ENCODE measurements at regions not wholly inside any gene's neighbourhood (a gene's known extent, or its start where the extent isn't known, plus 50 kb on each side); places are given as distances from the start of the nearest gene placed in this dataset.

DNA sequence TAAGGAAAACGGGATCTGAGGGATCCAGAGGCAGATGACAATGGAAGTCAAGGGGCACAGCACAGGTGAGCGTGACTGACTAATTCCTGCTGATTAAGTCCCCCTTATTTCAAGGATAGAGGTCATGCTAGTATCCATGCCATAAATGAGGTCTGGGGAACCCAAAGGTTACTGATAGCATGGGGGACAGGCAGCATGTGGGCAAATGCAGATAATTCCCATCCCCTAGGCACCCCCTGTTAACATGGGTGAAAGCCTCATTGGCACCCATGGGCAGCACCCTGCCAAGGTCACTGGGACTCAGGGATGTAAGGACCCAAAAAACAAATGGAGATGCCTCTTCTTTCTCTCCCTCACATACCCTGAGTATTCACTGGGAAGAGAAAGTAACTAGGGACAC, 139.7 kb downstream of the WDR11 start:
- TF ChIP-seq, protein P1, sequence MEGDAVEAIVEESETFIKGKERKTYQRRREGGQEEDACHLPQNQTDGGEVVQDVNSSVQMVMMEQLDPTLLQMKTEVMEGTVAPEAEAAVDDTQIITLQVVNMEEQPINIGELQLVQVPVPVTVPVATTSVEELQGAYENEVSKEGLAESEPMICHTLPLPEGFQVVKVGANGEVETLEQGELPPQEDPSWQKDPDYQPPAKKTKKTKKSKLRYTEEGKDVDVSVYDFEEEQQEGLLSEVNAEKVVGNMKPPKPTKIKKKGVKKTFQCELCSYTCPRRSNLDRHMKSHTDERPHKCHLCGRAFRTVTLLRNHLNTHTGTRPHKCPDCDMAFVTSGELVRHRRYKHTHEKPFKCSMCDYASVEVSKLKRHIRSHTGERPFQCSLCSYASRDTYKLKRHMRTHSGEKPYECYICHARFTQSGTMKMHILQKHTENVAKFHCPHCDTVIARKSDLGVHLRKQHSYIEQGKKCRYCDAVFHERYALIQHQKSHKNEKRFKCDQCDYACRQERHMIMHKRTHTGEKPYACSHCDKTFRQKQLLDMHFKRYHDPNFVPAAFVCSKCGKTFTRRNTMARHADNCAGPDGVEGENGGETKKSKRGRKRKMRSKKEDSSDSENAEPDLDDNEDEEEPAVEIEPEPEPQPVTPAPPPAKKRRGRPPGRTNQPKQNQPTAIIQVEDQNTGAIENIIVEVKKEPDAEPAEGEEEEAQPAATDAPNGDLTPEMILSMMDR (IDR thresholded peaks at IDR 0.05), result no peak
- no peak for TF ChIP-seq POLR2A (IDR thresholded peaks at IDR 0.05)
- no peak for DNase-seq
- intact Hi-C loops (cut with DNase I), result no loop called here
- Histone ChIP-seq H3K4me3 (no peak overlapping the region), H3K9me3 (peaks cover 0 to 13% (median 9%) of the 10 kb centered on the region in 3 donors), H3K36me3 (no peaks in the 10 kb centered on the region), H3K27me3 (no peaks in the 10 kb centered on the region), H3K4me1 (no peaks in the 10 kb centered on the region), H3K27ac (no peak overlapping the region)
- 71 to 85% methylated on average over 2 of the region's 2 CpGs for WGBS, 2 donors

DNA sequence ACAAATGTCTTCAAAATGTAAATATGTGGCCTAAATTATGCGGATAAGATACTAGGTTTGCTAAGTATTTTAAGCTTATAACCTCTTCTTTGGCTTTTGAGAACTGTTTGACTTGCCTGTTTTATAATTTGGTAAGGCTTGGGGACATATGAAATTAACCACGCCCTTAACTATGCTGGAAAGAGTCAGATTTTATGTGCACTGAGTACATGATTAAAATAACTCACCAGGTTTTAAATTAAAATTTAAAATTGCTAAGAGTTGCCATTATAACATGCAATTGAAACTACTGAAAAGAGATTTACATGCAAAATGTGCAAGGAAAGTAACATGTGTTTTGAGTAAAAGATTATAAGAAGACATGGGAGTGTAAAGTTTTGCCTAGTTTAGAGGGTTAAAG, 141.9 kb downstream of the WDR11 start:
- TF ChIP-seq, protein P1 (IDR thresholded peaks at IDR 0.05), result no peak
- TF ChIP-seq POLR2A (IDR thresholded peaks at IDR 0.05), result no peak
- peaks cover 0 to 8% (median 0%) of the 10 kb centered on the region in 3 donors for H3K4me1 ChIP-seq
- H3K4me3 ChIP-seq, result no peak overlapping the region
- DNase-seq, result no peak
- intact Hi-C loops (cut with DNase I), result no loop called here
- peaks cover 0 to 13% (median 9%) of the 10 kb centered on the region in 3 donors for H3K9me3 ChIP-seq
- H3K36me3 ChIP-seq, result no peaks in the 10 kb centered on the region
- H3K27me3 ChIP-seq, result peaks cover 0 to 3% (median 0%) of the 10 kb centered on the region in 4 donors
- no peak overlapping the region for H3K27ac ChIP-seq
- 87 to 94% methylated on average over 2 of the region's 2 CpGs for WGBS, 2 donors

DNA sequence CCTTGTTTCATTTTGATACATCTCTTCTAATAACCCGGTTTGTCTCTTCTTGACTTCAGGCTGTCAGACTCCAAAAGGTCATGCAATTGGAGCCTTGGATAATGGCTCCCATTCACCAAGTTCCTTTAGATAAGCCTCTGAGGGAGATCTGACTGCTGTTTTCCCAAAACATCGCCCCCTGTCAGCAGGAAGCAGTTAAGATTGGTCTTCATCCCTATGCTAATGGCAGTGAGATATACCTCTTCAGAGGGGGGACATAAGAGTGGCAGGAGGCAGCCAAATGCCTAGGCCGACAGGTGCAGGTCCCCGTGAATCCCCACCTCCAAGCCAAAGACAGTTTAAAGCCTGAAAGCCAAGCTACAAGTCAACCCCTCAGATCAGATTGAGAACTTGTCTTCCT, 144.6 kb downstream of the WDR11 start:
- TF ChIP-seq, protein P1 (IDR thresholded peaks at IDR 0.05), result no peak
- TF ChIP-seq POLR2A (IDR thresholded peaks at IDR 0.05), result no peak

DNA sequence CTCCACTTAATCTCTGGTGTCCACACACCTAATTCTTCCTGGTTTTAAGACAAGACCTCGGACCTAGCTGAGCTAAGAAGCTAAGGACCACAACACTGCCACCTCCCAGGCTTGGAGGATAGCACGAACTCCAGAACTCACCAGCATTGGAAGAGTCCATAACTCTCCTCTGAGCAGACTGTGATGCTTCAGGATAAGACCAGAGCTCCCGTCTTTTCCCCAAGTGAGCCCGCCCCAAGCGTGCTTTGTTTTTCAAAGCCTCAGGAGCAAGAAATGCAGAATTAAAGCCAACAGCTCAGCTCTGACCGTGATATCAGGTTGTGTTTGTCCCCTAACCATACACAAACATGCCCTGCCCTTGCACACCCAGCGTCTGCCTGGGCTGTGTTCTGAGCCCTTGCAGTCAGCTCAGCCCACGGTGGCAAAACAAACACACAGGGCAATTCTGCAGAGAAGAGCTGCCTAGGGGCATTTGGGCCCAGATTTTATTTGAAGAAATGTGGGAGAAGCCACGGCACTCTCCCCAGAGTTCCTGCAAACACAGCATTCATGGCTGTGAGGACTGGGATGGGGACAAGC, 145.4 kb downstream of the WDR11 start:
- no peak overlapping the region for H3K4me3 ChIP-seq
- no peak for DNase-seq
- no peak overlapping the region for H3K27ac ChIP-seq
- WGBS, 2 donors, result 68 to 92% methylated on average over 2 to 8 of the region's 9 CpGs
- intact Hi-C loops (cut with DNase I), result no loop called here
- H3K27me3 ChIP-seq, result peaks cover 0 to 5% (median 0%) of the 10 kb centered on the region in 4 donors
- peaks cover 0 to 8% (median 0%) of the 10 kb centered on the region in 3 donors for H3K4me1 ChIP-seq
- H3K9me3 ChIP-seq, result no peaks in the 10 kb centered on the region
- no peak for TF ChIP-seq POLR2A (IDR thresholded peaks at IDR 0.05)
- TF ChIP-seq, protein P1 (IDR thresholded peaks at IDR 0.05), result no peak
- H3K36me3 ChIP-seq, result no peaks in the 10 kb centered on the region

More for the DNA sequence above, 144.6 kb downstream of the WDR11 start:
- H3K9me3 ChIP-seq, result no peaks in the 10 kb centered on the region
- H3K36me3 ChIP-seq, result no peaks in the 10 kb centered on the region
- peaks cover 0 to 5% (median 0%) of the 10 kb centered on the region in 4 donors for H3K27me3 ChIP-seq
- WGBS, 2 donors, result 89 to 94% methylated on average over 4 of the region's 4 CpGs
- peaks cover 0 to 8% (median 0%) of the 10 kb centered on the region in 3 donors for H3K4me1 ChIP-seq
- no peak overlapping the region for H3K27ac ChIP-seq
- no peak overlapping the region for H3K4me3 ChIP-seq
- intact Hi-C loops (cut with DNase I), result no loop called here
- DNase-seq, result no peak

DNA sequence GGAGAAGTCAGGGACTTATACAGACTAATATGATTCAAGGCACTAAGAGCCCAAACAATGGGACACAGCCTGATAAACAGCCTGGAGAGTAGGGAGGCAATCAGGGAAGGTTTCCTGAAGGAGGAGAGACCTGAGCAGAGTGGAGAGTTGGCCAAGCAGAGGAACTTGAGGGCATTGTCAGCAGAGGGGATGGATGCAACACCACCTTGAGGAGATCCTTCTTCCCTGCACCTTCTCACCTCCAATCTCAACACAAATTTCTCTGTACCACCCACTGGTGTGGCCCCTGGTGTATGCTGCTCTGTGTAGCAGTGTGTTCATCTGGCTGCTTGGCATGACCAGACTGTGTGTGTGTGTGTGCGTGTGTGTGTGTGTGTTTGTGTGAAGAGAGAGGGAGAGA, 146.2 kb downstream of the WDR11 start:
- TF ChIP-seq, protein P1 (IDR thresholded peaks at IDR 0.05), result no peak
- TF ChIP-seq POLR2A (IDR thresholded peaks at IDR 0.05), result no peak

More for the DNA sequence above, 146.2 kb downstream of the WDR11 start:
- Histone ChIP-seq H3K9me3 (no peaks in the 10 kb centered on the region), H3K27ac (no peak overlapping the region), H3K4me1 (peaks cover 0 to 8% (median 0%) of the 10 kb centered on the region in 3 donors), H3K27me3 (peaks cover 0 to 5% (median 0%) of the 10 kb centered on the region in 4 donors), H3K4me3 (no peak overlapping the region), H3K36me3 (no peaks in the 10 kb centered on the region)
- intact Hi-C loops (cut with DNase I), result no loop called here
- DNase-seq, result no peak
- no CpG with 5 or more reads among the region's 1 CpG for WGBS, 2 donors
